HG03565 (cell line): ENCODE measurements at regions not wholly inside any gene's neighbourhood (a gene's known extent, or its start where the extent isn't known, plus 50 kb on each side); places are given as distances from the start of the nearest gene placed in this dataset.

Experiments used
- ATAC-seq: cut with Tn5 transposase; IDR thresholded peaks from one replicate; pipeline ENCODE4 v1.9.1; 2021; ENCODE audit warnings: mild to moderate bottlenecking, moderate library complexity; ENCODE audit not compliant: unreplicated experiment

- no peak for ATAC-seq
These were observed 50.0 kb upstream of the BET1 start for GRCh38 chr7:94054130-94054529.

GRCh38 chr7:94055963-94056362 is 51.8 kb upstream of the BET1 start:
- no peak for ATAC-seq

- no peak for ATAC-seq
These were observed 52.6 kb upstream of the BET1 start for GRCh38 chr7:94056796-94057207.

- ATAC-seq = no peak
These were observed 53.8 kb upstream of the BET1 start for GRCh38 chr7:94057955-94058354.

- ATAC-seq = peak; percentile 58
These were observed 55.6 kb upstream of the BET1 start for GRCh38 chr7:94059746-94060145.

GRCh38 chr7:94060752-94061151 is 56.6 kb upstream of the BET1 start:
- ATAC-seq = peak; percentile 49

GRCh38 chr7:94061326-94061725 is 57.2 kb upstream of the BET1 start:
- no peak for ATAC-seq

- ATAC-seq = no peak
These were observed 58.2 kb upstream of the BET1 start for GRCh38 chr7:94062372-94062771.

- no peak for ATAC-seq
These were observed 60.5 kb upstream of the BET1 start for GRCh38 chr7:94064541-94065191.

- ATAC-seq = no peak
These were observed 62.9 kb upstream of the BET1 start for GRCh38 chr7:94067047-94067446.

GRCh38 chr7:94067506-94067905 is 63.4 kb upstream of the BET1 start:
- no peak for ATAC-seq

GRCh38 chr7:94069162-94069739 is 65.1 kb upstream of the BET1 start:
- peak; percentile 56 for ATAC-seq

- no peak for ATAC-seq
These were observed 76.4 kb upstream of the BET1 start for GRCh38 chr7:94080551-94080950.

- ATAC-seq = no peak
These were observed 78.0 kb upstream of the BET1 start for GRCh38 chr7:94082126-94082525.

- peak; percentile 99 for ATAC-seq
These were observed 83.7 kb upstream of the BET1 start for GRCh38 chr7:94087664-94088352.

- no peak for ATAC-seq
These were observed 84.4 kb upstream of the BET1 start for GRCh38 chr7:94088560-94088959.

GRCh38 chr7:94089806-94090205 is 85.7 kb upstream of the BET1 start:
- no peak for ATAC-seq

- no peak for ATAC-seq
These were observed 88.8 kb upstream of the BET1 start for GRCh38 chr7:94092980-94093379.

- ATAC-seq = no peak
These were observed 90.1 kb upstream of the BET1 start for GRCh38 chr7:94094298-94094697.

- no peak for ATAC-seq
These were observed 91.3 kb upstream of the BET1 start for GRCh38 chr7:94095316-94096009.

- no peak for ATAC-seq
These were observed 95.5 kb upstream of the BET1 start for GRCh38 chr7:94099679-94100078.
